RWPE2 (cell line): ENCODE measurements at regions not wholly inside any gene's neighbourhood (a gene's known extent, or its start where the extent isn't known, plus 50 kb on each side); places are given as distances from the start of the nearest gene placed in this dataset.

Source experiments
- ATAC-seq: fragments of 200-7000 bp; cut with Tn5 transposase; 3 replicates; pipeline ENCODE4 v1.9.1; 2021; ENCODE audit warnings: low read depth
- DNase-seq: peaks from one replicate; pipeline ENCODE4 v3.0.0-alpha.2; 2020; ENCODE audit warnings: low spot score
- H3K27ac ChIP-seq: fragments of 450-650 bp; 2 replicates; pipeline ENCODE4 v1.5.1; 2017; ENCODE audit warnings: mild to moderate bottlenecking; ENCODE audit not compliant: poor library complexity, severe bottlenecking
- H3K27me3 ChIP-seq: fragments of 250-450 bp; sonication (Bioruptor Pico); 2 replicates; pipeline ENCODE4 v1.5.1; 2021; ENCODE audit warnings: mild to moderate bottlenecking, moderate library complexity; ENCODE audit not compliant: insufficient read depth, poor library complexity, severe bottlenecking
- H3K36me3 ChIP-seq: fragments of 250-450 bp; sonication (Bioruptor Pico); 2 replicates; pipeline ENCODE4 v1.5.1; 2020; ENCODE audit warnings: low read depth, mild to moderate bottlenecking, moderate library complexity
- H3K4me1 ChIP-seq: fragments of 250-450 bp; sonication (Bioruptor Pico); 2 replicates; pipeline ENCODE4 v1.5.1; 2021; ENCODE audit warnings: mild to moderate bottlenecking, moderate library complexity; ENCODE audit not compliant: insufficient read depth, poor library complexity, severe bottlenecking
- H3K4me3 ChIP-seq: fragments of 250-450 bp; sonication (Bioruptor Pico); 2 replicates; pipeline ENCODE4 v1.5.1; 2021; ENCODE audit warnings: mild to moderate bottlenecking, moderate library complexity; ENCODE audit not compliant: severe bottlenecking
- H3K9me3 ChIP-seq: fragments of 250-450 bp; sonication (Bioruptor Pico); 2 replicates; pipeline ENCODE4 v1.5.1; 2021; ENCODE audit warnings: mild to moderate bottlenecking, moderate library complexity; ENCODE audit not compliant: severe bottlenecking
- TF ChIP-seq, protein P1 (sequence below): fragments of 450-650 bp; IDR thresholded peaks from one replicate; pipeline ENCODE4 v1.5.1; 2017; ENCODE audit warnings: mild to moderate bottlenecking, moderate library complexity; ENCODE audit not compliant: poor library complexity, severe bottlenecking

DNA sequence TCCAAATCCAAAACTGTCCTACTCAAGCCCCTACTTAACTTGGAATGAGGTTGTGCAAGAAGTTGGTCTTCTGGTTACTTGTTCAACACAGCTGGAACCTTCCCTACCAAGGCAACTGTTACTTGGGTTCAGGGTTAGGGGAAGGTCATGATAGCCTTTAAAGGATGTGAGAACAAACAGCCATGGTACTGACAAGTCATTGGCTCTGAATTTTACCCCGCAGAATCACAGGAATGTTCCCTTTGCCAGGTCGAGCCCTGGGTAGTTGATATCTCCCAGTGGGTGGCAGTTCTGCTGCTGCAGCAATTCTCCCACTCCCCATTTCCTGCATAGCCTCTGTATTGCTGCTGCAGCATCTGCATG is 396.1 kb upstream of the MPDZ start:
- Histone ChIP-seq H3K4me3 (no peak overlapping the region), H3K4me1 (no peaks in the 10 kb centered on the region), H3K27ac (no peak overlapping the region), H3K36me3 (no peaks in the 10 kb centered on the region), H3K27me3 (no peaks in the 10 kb centered on the region), H3K9me3 (no peaks in the 10 kb centered on the region)
- TF ChIP-seq, protein P1, sequence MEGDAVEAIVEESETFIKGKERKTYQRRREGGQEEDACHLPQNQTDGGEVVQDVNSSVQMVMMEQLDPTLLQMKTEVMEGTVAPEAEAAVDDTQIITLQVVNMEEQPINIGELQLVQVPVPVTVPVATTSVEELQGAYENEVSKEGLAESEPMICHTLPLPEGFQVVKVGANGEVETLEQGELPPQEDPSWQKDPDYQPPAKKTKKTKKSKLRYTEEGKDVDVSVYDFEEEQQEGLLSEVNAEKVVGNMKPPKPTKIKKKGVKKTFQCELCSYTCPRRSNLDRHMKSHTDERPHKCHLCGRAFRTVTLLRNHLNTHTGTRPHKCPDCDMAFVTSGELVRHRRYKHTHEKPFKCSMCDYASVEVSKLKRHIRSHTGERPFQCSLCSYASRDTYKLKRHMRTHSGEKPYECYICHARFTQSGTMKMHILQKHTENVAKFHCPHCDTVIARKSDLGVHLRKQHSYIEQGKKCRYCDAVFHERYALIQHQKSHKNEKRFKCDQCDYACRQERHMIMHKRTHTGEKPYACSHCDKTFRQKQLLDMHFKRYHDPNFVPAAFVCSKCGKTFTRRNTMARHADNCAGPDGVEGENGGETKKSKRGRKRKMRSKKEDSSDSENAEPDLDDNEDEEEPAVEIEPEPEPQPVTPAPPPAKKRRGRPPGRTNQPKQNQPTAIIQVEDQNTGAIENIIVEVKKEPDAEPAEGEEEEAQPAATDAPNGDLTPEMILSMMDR, result no peak
- no peak for ATAC-seq
- no peak for DNase-seq

DNA sequence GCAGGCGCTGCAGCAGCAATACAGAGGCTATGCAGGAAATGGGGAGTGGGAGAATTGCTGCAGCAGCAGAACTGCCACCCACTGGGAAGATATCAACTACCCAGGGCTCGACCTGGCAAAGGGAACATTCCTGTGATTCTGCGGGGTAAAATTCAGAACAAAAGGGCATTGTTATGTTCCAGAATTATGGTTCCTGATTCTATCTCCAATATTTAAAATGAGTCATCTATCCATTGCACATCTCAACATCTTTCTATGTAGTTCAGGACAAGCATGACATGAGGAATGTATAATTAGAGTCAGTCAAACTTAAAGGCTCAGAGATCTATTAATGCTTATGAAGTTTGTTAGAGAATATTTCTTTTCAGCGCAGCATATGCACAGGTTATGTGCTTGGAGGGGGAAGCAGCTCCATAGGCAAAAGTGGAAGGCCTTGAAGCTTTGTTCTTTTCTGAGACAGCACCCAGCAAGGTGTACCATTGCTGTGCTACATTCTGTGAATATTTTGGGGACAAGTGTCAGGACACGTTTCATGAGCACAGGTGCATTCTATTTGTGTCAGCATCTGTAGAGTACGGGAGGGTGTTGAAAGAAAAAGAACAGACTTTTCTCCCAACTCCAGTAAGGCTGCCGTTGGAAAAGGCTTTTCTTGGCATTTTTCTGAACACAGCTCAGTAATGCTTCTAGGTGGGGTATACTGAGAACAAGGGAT is 395.6 kb upstream of the MPDZ start:
- H3K27ac ChIP-seq, result no peak overlapping the region
- peak; percentile 14; the same call in 1 of the 3 replicates for ATAC-seq
- no peak for DNase-seq

DNA sequence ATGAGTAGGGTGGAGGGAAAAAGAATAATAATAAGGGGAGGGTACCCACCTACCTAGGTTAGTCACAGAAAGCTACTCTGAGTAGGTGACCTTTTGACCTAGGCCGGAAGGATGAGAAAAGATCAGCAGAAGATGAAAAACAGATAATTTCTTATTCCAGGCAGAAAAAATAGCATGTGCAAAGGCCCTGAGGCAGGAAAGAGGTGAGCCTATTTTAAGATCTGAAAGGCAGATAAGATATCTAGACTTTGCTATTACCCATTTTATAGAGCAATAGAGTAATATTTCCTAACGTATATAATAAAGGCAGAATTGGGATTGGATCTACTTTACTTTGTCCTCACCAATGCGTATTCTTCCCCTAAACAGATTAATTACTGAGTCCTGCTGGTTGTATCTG is 393.9 kb upstream of the MPDZ start:
- Histone ChIP-seq H3K27me3 (no peaks in the 10 kb centered on the region), H3K36me3 (no peaks in the 10 kb centered on the region), H3K4me1 (no peaks in the 10 kb centered on the region), H3K27ac (no peak overlapping the region), H3K4me3 (no peak overlapping the region), H3K9me3 (no peaks in the 10 kb centered on the region)
- DNase-seq, result no peak
- TF ChIP-seq, protein P1, result no peak
- no peak for ATAC-seq

More for the DNA sequence above, 395.6 kb upstream of the MPDZ start:
- Histone ChIP-seq H3K36me3 (no peaks in the 10 kb centered on the region), H3K4me3 (no peak overlapping the region), H3K27me3 (no peaks in the 10 kb centered on the region), H3K4me1 (no peaks in the 10 kb centered on the region), H3K9me3 (no peaks in the 10 kb centered on the region)
- TF ChIP-seq, protein P1, result no peak

DNA sequence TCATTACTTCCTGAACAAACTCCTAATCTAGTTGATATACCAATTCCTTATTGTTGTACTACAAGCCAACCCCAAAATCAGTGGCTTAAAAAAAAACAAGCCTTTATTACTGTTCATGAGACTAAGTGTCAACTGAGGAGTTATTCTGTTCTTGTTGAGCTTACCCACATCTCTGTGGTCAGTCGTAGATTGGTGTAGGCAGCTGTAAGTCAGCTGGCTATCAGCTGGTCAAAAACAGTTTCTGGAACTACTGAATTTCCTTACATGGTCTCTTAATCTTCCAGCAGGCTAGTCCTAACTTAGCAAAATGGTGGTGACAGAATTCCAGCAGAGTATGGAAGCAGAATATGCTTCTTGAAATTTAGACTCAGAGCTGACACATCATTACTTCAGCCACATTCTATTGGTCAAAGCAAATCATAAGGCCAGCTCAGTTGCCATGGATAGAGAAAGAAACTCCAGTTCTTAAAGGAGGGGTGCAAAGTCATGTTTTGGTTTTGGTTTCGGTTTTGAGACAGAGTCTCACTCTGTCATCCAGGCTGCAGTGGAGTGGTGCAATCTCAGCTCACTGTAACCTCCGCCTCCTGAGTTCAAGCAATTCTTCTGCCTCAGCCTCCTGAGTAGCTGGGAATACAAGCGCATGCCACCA is 386.1 kb upstream of the MPDZ start:
- no peak for DNase-seq
- Histone ChIP-seq H3K27ac (no peak overlapping the region), H3K4me1 (no peaks in the 10 kb centered on the region), H3K9me3 (no peaks in the 10 kb centered on the region), H3K36me3 (no peaks in the 10 kb centered on the region), H3K27me3 (no peaks in the 10 kb centered on the region), H3K4me3 (no peak overlapping the region)
- TF ChIP-seq, protein P1, result no peak
- no peak for ATAC-seq

DNA sequence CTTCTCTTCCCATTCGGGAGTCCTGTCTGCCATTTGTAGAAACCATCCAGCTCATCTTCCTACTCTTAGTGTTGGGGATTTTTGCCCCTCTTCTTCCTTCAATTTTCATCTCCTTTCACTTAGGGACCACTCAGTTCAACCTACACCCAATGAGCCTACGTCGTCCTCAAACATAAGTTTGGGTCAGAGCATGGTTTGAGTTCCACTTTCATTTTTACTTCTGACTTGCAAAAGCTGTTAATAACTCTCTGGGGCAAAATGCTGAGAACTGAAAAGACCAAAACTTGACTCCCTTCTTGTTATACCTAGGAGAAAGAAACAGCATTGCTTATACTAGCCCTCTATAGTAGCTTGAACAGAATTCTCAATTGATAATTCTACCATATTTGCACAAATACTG is 381.5 kb upstream of the MPDZ start:
- Histone ChIP-seq H3K27me3 (no peaks in the 10 kb centered on the region), H3K4me1 (no peaks in the 10 kb centered on the region), H3K4me3 (no peak overlapping the region), H3K27ac (no peak overlapping the region), H3K9me3 (no peaks in the 10 kb centered on the region), H3K36me3 (no peaks in the 10 kb centered on the region)
- no peak for DNase-seq
- no peak for ATAC-seq
- TF ChIP-seq, protein P1, result no peak
